ENCODE measurements at regions not wholly inside any gene's neighbourhood (a gene's known extent, or its start where the extent isn't known, plus 50 kb on each side); places are given as distances from the start of the nearest gene placed in this dataset.

GRCh38 chr2:5563411-5563810, 128.8 kb upstream of the SOX11 start:
- H2AFZ ChIP-seq (ENCODE audit: low read length), result no peak overlapping the region
- H3K4me2 ChIP-seq (ENCODE audit: low read depth, low read length, poor library complexity, severe bottlenecking), result no peak overlapping the region
- H3K36me3 ChIP-seq (ENCODE audit: insufficient read depth, low read length), result no peaks in the 10 kb centered on the region
- no peaks in the 10 kb centered on the region for H3K27me3 ChIP-seq (ENCODE audit: insufficient read depth, low read length, poor library complexity, severe bottlenecking)
- H3K9ac ChIP-seq (ENCODE audit: low read depth, low read length, poor library complexity, severe bottlenecking), result no peak overlapping the region
- H3K4me1 ChIP-seq (ENCODE audit: insufficient read depth, low read length, poor library complexity, severe bottlenecking), result no peaks in the 10 kb centered on the region
- no peaks in the 10 kb centered on the region for H3F3A ChIP-seq (ENCODE audit: low read depth)
- H3K4me3 ChIP-seq (ENCODE audit: low read length, poor library complexity, severe bottlenecking), result no peak overlapping the region
- no peaks in the 10 kb centered on the region for H3K9me2 ChIP-seq (replicated peaks; ENCODE audit: low read depth, low read length)
- no peaks in the 10 kb centered on the region for H4K20me1 ChIP-seq (ENCODE audit: insufficient read depth, low read length, poor library complexity, severe bottlenecking)
- H3K9me3 ChIP-seq (ENCODE audit: insufficient read depth, low read depth, low read length), result no peaks in the 10 kb centered on the region; the same call in 1 of the 2 replicates
- TF ChIP-seq CTCF (conservative IDR thresholded peaks at IDR 0.05; ENCODE audit: low read length) (no peak), EZH2phosphoT487 (IDR thresholded peaks at IDR 0.05; ENCODE audit: borderline replicate concordance) (no peak)
- no peaks in the 10 kb centered on the region for H3K79me2 ChIP-seq (ENCODE audit: insufficient read depth, low read length)

GRCh38 chr2:5569256-5569655, 122.9 kb upstream of the SOX11 start:
- no peaks in the 10 kb centered on the region for H4K20me1 ChIP-seq (ENCODE audit: insufficient read depth, low read length, poor library complexity, severe bottlenecking)
- H3K36me3 ChIP-seq (ENCODE audit: insufficient read depth, low read length), result no peaks in the 10 kb centered on the region

GRCh38 chr2:5576015-5576414, 116.2 kb upstream of the SOX11 start:
- H3K27me3 ChIP-seq (ENCODE audit: insufficient read depth, low read length, poor library complexity, severe bottlenecking), result no peaks in the 10 kb centered on the region
- no peak for TF ChIP-seq EZH2phosphoT487 (IDR thresholded peaks at IDR 0.05; ENCODE audit: borderline replicate concordance)
- no peak for TF ChIP-seq CTCF (conservative IDR thresholded peaks at IDR 0.05; ENCODE audit: low read length)
- no peaks in the 10 kb centered on the region for H3K9me3 ChIP-seq (ENCODE audit: insufficient read depth, low read depth, low read length)
- no peaks in the 10 kb centered on the region for H3K79me2 ChIP-seq (ENCODE audit: insufficient read depth, low read length)
- H3K4me1 ChIP-seq (ENCODE audit: insufficient read depth, low read length, poor library complexity, severe bottlenecking), result no peaks in the 10 kb centered on the region
- no peak overlapping the region for H3K4me2 ChIP-seq (ENCODE audit: low read depth, low read length, poor library complexity, severe bottlenecking)
- no peaks in the 10 kb centered on the region for H3F3A ChIP-seq (ENCODE audit: low read depth)
- no peaks in the 10 kb centered on the region for H4K20me1 ChIP-seq (ENCODE audit: insufficient read depth, low read length, poor library complexity, severe bottlenecking)
- no peaks in the 10 kb centered on the region for H3K36me3 ChIP-seq (ENCODE audit: insufficient read depth, low read length)
- H3K4me3 ChIP-seq (ENCODE audit: low read length, poor library complexity, severe bottlenecking), result no peak overlapping the region
- no peak overlapping the region for H3K9ac ChIP-seq (ENCODE audit: low read depth, low read length, poor library complexity, severe bottlenecking)
- H2AFZ ChIP-seq (ENCODE audit: low read length), result no peak overlapping the region
- H3K9me2 ChIP-seq (replicated peaks; ENCODE audit: low read depth, low read length), result no peaks in the 10 kb centered on the region

More at GRCh38 chr2:5569256-5569655, 122.9 kb upstream of the SOX11 start:
- H3K4me1 ChIP-seq (ENCODE audit: insufficient read depth, low read length, poor library complexity, severe bottlenecking), result no peaks in the 10 kb centered on the region
- no peaks in the 10 kb centered on the region for H3K9me2 ChIP-seq (replicated peaks; ENCODE audit: low read depth, low read length)
- H3K27me3 ChIP-seq (ENCODE audit: insufficient read depth, low read length, poor library complexity, severe bottlenecking), result no peaks in the 10 kb centered on the region
- H3F3A ChIP-seq (ENCODE audit: low read depth), result no peaks in the 10 kb centered on the region
- H3K79me2 ChIP-seq (ENCODE audit: insufficient read depth, low read length), result no peaks in the 10 kb centered on the region
- no peak overlapping the region for H3K4me2 ChIP-seq (ENCODE audit: low read depth, low read length, poor library complexity, severe bottlenecking)
- TF ChIP-seq EZH2phosphoT487 (IDR thresholded peaks at IDR 0.05; ENCODE audit: borderline replicate concordance), result no peak
- no peak for TF ChIP-seq CTCF (conservative IDR thresholded peaks at IDR 0.05; ENCODE audit: low read length)
- no peak overlapping the region for H3K9ac ChIP-seq (ENCODE audit: low read depth, low read length, poor library complexity, severe bottlenecking)
- no peak overlapping the region for H3K4me3 ChIP-seq (ENCODE audit: low read length, poor library complexity, severe bottlenecking)
- no peaks in the 10 kb centered on the region; the same call in 1 of the 2 replicates for H3K9me3 ChIP-seq (ENCODE audit: insufficient read depth, low read depth, low read length)
- no peak overlapping the region for H2AFZ ChIP-seq (ENCODE audit: low read length)
